Duodenal mucosa (tissue), 2 donors: ENCODE measurements at regions not wholly inside any gene's neighbourhood (a gene's known extent, or its start where the extent isn't known, plus 50 kb on each side); places are given as distances from the start of the nearest gene placed in this dataset.
"Not testable (repeated sequence)": the region's sequence is repeated elsewhere in the genome, so short reads cannot be mapped to it uniquely, and the experiment has no call there.

Experiments
- H3K27ac ChIP-seq: one replicate; pipeline ENCODE4 v1.7.0; 2013; ENCODE audit warnings: low read depth, low read length
- H3K27me3 ChIP-seq, 2 donors: one replicate each; pipeline ENCODE4 v1.7.0; 2013; ENCODE audit warnings: low read length in 2 of 2, control low read depth in 1 of 2; ENCODE audit not compliant: insufficient read depth in 2 of 2, control insufficient read depth in 1 of 2
- H3K36me3 ChIP-seq, 2 donors: one replicate each; pipeline ENCODE4 v1.7.0; 2013; ENCODE audit warnings: low read length in 2 of 2, control low read depth in 1 of 2; ENCODE audit not compliant: insufficient read depth in 2 of 2, control insufficient read depth in 1 of 2
- H3K4me1 ChIP-seq, 2 donors: one replicate each; pipeline ENCODE4 v1.7.0; 2013; ENCODE audit warnings: low read length in 2 of 2, control low read depth in 1 of 2; ENCODE audit not compliant: insufficient read depth in 2 of 2, control insufficient read depth in 1 of 2
- H3K4me3 ChIP-seq, 2 donors: one replicate each; pipeline ENCODE4 v1.7.0; 2013; ENCODE audit warnings: low read length in 2 of 2, low read depth in 1 of 2
- H3K9ac ChIP-seq, 2 donors: one replicate each; pipeline ENCODE4 v1.7.0; 2013; ENCODE audit warnings: low read length in 2 of 2, low read depth in 1 of 2
- H3K9me3 ChIP-seq, 2 donors: one replicate each; pipeline ENCODE4 v1.7.0; 2013; ENCODE audit warnings: low read length in 2 of 2, control low read depth in 1 of 2; ENCODE audit not compliant: control insufficient read depth in 1 of 2

DNA sequence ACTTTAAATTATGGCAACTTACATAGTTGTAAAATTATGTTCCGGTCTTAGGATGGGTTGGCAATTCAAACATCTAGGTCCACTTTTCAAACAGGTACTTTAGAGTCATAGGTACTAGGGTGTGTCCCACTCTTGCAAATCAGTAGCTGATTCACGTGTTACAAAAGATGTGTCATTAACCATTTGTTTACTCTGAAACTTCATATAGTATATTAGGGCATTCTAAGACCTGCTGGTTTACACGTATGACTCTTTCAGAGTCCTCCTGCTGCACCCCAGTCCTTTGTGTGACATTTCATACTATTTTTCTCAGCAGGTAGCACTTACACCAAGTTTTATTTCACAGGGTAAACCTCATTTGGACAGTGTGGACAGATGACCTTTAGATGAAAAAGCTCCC lies 131.8 kb upstream of the PLEKHM1 start:
- H3K9ac ChIP-seq, H3K27ac ChIP-seq, H3K4me3 ChIP-seq, H3K27me3 ChIP-seq, H3K9me3 ChIP-seq, H3K4me1 ChIP-seq, H3K36me3 ChIP-seq: not testable (repeated sequence)

DNA sequence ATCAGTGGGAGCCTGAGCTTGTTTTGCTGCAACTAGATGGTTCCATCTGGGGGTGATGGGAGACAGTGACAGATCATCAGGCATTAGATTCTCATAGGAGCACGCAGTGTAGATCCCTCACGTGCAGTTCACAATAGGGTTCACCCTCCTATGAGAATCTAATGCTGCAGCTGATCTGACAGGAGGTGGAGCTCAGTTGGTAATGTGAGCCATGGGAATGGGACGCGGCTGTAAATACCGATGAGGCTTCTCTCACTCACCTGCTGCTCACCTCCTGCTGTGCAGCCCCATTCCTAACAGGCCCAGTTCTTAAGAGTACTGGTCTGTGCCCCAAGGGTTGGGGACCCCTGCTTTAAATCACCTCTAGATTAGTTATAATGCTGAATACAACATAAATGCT lies 137.5 kb upstream of the PLEKHM1 start:
- no peak overlapping the region for H3K9ac ChIP-seq
- H3K9me3 ChIP-seq, result no peaks in the 10 kb centered on the region
- H3K36me3 ChIP-seq, result peaks cover 11 to 20% of the 10 kb centered on the region in 2 donors
- H3K27ac ChIP-seq, result no peak overlapping the region
- no peaks in the 10 kb centered on the region for H3K27me3 ChIP-seq
- no peak overlapping the region for H3K4me3 ChIP-seq
- no peaks in the 10 kb centered on the region for H3K4me1 ChIP-seq

DNA sequence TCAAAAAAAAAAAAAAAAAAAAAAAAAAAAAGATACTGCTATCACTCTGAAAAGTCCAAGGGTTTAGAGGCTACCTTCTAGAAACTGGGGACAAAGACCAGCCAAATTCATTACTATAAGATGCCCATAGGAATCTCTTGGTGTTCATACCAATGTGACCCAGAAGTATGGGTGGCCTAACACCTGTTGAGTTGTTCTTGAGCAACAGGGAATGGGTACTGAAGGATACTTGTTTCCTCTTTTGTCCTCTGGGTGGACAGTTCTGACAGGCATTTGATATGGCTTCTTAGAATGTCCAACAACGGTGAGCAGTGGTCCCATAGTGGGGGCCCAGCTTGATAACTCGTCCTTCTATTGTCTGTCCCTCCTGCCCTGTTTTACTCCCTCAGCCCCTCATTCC lies 141.4 kb upstream of the PLEKHM1 start:
- Histone ChIP-seq H3K9me3 (no peaks in the 10 kb centered on the region), H3K27ac (no peak overlapping the region), H3K4me1 (no peaks in the 10 kb centered on the region), H3K9ac (no peak overlapping the region), H3K36me3 (peaks cover 11 to 28% of the 10 kb centered on the region in 2 donors), H3K27me3 (no peaks in the 10 kb centered on the region), H3K4me3 (no peak overlapping the region)

DNA sequence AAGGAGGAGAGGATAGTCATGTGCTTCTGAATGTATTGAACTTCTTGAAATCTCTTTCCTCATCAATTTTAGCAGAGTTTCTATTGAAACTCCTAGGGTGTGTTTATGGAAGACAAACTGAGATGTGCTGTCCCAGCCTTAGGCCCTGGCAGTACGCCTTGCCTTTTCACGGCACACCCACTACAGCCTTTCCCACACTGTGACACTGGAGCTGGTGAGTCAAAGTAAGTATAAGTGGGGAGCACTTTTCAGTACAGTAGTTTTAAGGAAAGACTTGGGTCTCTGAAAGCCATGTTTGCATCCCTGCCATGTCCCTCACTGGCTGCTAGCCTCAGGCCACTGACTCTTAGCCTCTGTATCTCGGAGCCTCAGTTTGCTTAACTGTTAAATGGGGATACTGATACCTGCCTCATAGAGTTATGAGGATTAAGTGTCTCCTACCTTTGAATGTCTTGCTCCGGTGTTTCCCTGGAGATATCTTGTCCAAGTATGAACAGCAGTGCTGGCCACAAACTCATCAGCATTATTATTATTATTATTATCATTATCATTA lies 144.7 kb upstream of the CRHR1 start:
- no peak overlapping the region for H3K27ac ChIP-seq

DNA sequence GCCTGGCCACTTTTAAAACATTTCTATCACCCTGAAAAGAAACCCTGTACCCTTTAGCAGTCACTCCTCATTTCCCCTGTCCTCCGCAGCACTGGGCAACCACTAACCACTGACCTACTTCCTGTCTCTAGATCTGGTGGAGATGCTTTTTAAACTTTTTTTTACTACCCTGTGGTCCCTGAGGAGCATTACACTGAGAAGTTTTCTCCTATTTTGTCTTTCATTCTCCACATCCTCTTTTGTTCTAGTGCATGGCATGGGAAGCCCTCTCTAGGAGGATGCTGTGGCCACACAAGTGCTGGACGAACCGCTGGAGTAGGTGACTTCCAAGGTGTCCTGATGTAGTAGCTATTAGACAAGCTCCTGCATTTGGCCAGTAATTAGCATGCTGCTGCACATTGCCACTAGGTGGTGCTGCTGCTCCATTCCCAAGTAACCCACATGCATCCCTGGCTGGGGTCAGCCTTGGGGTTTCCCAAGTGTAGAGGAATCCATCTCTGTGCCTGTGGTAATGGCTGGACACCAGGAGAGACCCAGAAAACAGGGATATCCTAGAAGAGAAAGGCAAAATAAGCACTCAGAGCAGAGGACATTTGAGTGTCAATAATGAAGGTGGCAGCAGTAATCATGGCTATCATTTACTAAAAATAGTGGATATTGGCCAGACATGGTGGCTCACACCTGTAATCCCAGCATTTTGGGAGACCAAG lies 143.8 kb upstream of the CRHR1 start:
- H3K9ac ChIP-seq, result no peak overlapping the region
- no peak overlapping the region for H3K27ac ChIP-seq
- no peaks in the 10 kb centered on the region for H3K9me3 ChIP-seq
- peaks cover 4 to 17% of the 10 kb centered on the region in 2 donors for H3K36me3 ChIP-seq
- H3K27me3 ChIP-seq, result peaks cover 0 to 3% of the 10 kb centered on the region in 2 donors
- no peak overlapping the region for H3K4me3 ChIP-seq
- H3K4me1 ChIP-seq, result no peaks in the 10 kb centered on the region

More for the DNA sequence above, 144.7 kb upstream of the CRHR1 start:
- no peak overlapping the region for H3K9ac ChIP-seq
- H3K9me3 ChIP-seq, result no peaks in the 10 kb centered on the region
- no peaks in the 10 kb centered on the region for H3K27me3 ChIP-seq
- no peak overlapping the region for H3K4me3 ChIP-seq
- no peaks in the 10 kb centered on the region for H3K4me1 ChIP-seq
- H3K36me3 ChIP-seq, result peaks cover 4 to 17% of the 10 kb centered on the region in 2 donors

DNA sequence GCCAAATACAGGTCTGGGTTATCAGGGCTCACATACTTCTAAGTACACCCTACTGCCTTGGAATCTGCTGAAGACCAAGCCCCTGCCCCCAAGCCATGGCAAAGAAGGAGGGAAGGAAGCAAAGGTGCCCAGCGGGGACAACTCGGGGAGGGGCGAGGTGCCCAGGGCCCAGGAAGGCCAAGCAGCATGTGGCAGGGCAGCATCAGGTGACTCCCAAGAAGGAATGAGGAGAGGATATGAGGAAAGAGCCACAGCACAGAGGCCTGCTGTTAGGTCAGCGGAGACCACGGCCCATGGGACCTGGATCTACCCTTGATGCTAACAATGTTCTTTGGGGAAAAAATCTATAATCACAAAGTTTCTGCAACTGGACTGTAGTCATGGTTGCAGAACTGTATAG lies 142.6 kb upstream of the CRHR1 start:
- H3K27me3 ChIP-seq, result peaks cover 0 to 11% of the 10 kb centered on the region in 2 donors
- H3K4me3 ChIP-seq, result no peak overlapping the region
- H3K36me3 ChIP-seq, result peaks cover 4 to 10% of the 10 kb centered on the region in 2 donors
- H3K27ac ChIP-seq, result no peak overlapping the region
- H3K9ac ChIP-seq, result no peak overlapping the region
- no peaks in the 10 kb centered on the region for H3K9me3 ChIP-seq
- H3K4me1 ChIP-seq, result no peaks in the 10 kb centered on the region

DNA sequence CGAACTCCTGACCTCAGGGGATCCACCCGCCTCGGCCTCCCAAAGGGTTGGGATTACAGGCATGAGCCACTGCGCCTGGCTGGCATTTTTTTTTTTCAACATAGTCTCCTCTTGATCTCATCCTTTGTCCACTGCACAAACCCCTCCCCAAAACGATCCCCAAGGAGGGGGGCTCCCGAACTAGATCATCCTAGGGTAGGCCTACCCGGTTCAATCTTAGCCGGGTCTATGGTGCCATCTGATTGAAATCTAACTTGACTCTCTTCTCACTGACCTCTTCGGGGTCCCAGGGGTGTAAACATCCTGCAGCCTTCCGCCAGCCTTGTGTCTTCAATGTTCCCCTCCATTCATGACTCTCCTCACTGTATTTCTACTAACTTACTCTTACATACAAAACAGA lies 140.5 kb upstream of the CRHR1 start:
- Histone ChIP-seq H3K36me3 (no peaks in the 10 kb centered on the region), H3K4me1 (no peaks in the 10 kb centered on the region)

DNA sequence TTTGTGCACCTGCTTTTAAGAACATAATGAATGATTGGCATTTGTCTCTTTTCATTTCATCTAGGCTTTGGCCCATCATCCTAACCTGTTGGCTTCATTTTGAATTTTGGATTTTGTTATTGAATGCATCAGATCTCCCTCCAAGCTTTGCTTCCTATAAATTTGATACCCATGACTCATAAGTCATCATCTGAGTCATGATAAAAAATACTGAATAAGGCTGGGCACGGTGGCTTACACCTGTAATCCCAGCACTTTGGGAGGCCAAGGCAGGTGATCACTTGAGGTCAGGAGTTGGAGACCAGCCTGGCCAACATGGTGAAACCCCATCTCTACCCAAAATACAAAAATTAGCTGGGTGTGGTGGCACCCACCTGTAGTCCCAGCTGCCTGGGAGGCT lies 139.5 kb upstream of the CRHR1 start:
- H3K27me3 ChIP-seq, result peaks cover 0 to 11% of the 10 kb centered on the region in 2 donors
- H3K36me3 ChIP-seq, H3K9me3 ChIP-seq, H3K27ac ChIP-seq, H3K9ac ChIP-seq, H3K4me1 ChIP-seq, H3K4me3 ChIP-seq: not testable (repeated sequence)

More for the DNA sequence above, 140.5 kb upstream of the CRHR1 start:
- no peaks in the 10 kb centered on the region for H3K9me3 ChIP-seq
- peaks cover 0 to 11% of the 10 kb centered on the region in 2 donors for H3K27me3 ChIP-seq
- H3K27ac ChIP-seq, result no peak overlapping the region
- no peak overlapping the region for H3K9ac ChIP-seq
- H3K4me3 ChIP-seq, result no peak overlapping the region

DNA sequence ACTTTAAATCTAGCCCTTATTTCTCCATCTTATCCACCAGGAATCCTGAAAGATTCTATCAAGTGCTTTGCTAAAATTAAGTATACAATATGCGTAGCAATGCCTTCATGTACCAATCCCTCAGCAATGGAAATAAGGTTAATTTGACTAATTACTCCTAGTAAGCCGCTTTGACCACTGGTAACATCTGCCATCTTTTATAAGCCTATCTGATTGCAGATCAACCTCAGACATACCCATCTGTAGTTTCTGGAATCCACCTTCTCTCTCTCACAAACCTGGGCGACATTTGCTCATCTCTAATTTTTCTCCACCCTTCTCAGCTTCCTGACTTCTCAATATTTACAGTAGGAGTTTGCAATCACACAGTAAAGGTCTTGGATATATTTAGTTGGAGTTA lies 138.8 kb upstream of the CRHR1 start:
- Histone ChIP-seq H3K4me3 (no peak overlapping the region), H3K27ac (no peak overlapping the region), H3K9ac (no peak overlapping the region), H3K4me1 (no peaks in the 10 kb centered on the region), H3K9me3 (no peaks in the 10 kb centered on the region), H3K27me3 (peaks cover 0 to 11% of the 10 kb centered on the region in 2 donors), H3K36me3 (no peaks in the 10 kb centered on the region)

DNA sequence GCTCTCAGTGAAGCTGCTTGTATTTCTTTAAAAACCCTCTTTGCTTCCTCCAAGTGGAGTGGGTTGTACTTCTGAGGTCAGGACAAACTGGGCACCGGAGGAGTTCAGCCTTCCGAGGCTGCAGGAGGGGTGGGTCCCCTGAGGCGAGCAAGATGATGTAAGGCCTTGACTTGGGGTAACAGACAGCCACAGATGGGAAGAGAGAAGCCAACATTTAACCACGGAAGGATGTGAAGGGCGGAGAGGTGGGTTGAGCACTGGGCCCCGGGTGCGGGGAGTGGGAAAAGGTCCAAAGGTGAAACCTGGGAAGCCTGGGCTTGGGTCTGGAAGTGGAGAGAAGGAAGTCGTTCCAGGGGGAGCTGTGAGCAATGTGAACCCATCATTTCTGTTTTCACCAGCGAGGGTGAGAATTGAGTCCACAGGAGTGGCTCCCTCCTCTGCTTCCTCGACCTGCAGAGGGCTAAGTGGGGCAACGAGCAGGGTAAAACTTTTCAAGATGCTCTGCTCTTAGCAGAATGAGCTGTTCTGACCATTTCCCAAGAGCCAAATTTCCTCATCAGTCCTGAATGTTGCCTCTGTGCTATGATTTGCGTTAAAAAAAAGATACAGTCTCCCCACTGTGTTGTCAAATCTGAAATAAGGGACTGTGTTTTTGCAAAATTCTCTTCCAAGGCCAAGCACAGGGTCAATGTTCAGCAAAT lies 137.7 kb upstream of the CRHR1 start:
- Histone ChIP-seq H3K9ac (no peak overlapping the region), H3K27ac (no peak overlapping the region), H3K9me3 (no peaks in the 10 kb centered on the region), H3K27me3 (peaks cover 0 to 11% of the 10 kb centered on the region in 2 donors), H3K4me3 (no peak overlapping the region), H3K4me1 (no peaks in the 10 kb centered on the region), H3K36me3 (no peaks in the 10 kb centered on the region)
